Vagina (tissue), 2 donors: ENCODE measurements at regions not wholly inside any gene's neighbourhood (a gene's known extent, or its start where the extent isn't known, plus 50 kb on each side); places are given as distances from the start of the nearest gene placed in this dataset.

Experiments
- DNase-seq, 2 donors: peaks; one replicate each; pipeline ENCODE4 v3.0.0-alpha.2; 2017; ENCODE audit errors: extremely low spot score in 2 of 2
- H3K27ac ChIP-seq: fragments of 200-600 bp; sonication (generic); one replicate; pipeline ENCODE4 v1.5.1; 2019
- H3K27me3 ChIP-seq: fragments of 200-600 bp; sonication (generic); one replicate; pipeline ENCODE4 v1.5.1; 2019
- H3K36me3 ChIP-seq, 2 donors: fragments of 200-600 bp; sonication (generic); one replicate each; pipeline ENCODE4 v1.5.1; 2017 to 2019
- H3K4me1 ChIP-seq: fragments of 200-600 bp; sonication (generic); one replicate; pipeline ENCODE4 v1.5.1; 2019
- H3K4me3 ChIP-seq, 2 donors: fragments of 200-600 bp; sonication (generic); 1 replicate in 1 of 2; 2 replicates in 1 of 2; pipeline ENCODE4 v1.5.1; 2016 to 2019
- H3K9me3 ChIP-seq: fragments of 200-600 bp; sonication (generic); one replicate; pipeline ENCODE4 v1.5.1; 2019
- CTCF ChIP-seq, 3 experiments: fragments of 450-650 bp in 2 of 3; fragments of 200-600 bp in 1 of 3; sonication (generic) in 1 of 3; IDR thresholded peaks; one replicate each; pipeline ENCODE4 v1.5.1; 2017 to 2019; ENCODE audit warnings: antibody characterized with exemption in 3 of 3, mild to moderate bottlenecking in 2 of 3, moderate library complexity in 2 of 3
- POLR2A ChIP-seq, 2 donors: fragments of 450-650 bp; IDR thresholded peaks; one replicate each; pipeline ENCODE4 v1.6.1; 2017; ENCODE audit warnings: antibody characterized with exemption in 2 of 2, mild to moderate bottlenecking in 2 of 2, moderate library complexity in 2 of 2
- POLR2AphosphoS5 ChIP-seq, 2 donors: sonication (generic); formaldehyde crosslinking; IDR thresholded peaks; one replicate each; pipeline ENCODE4 v1.9.0; 2017; ENCODE audit warnings: antibody characterized with exemption in 2 of 2, mild to moderate bottlenecking in 2 of 2, low read depth in 1 of 2; ENCODE audit not compliant: insufficient read depth in 1 of 2
- intact Hi-C: fragments of 100-400 bp; cut with DNase I; formaldehyde crosslinking; loops from one replicate; pipeline ENCODE4 v1.15.1; 2023

GRCh38 chr1:82759035-82759434, 958.3 kb downstream of the ADGRL2 start:
- no peak for DNase-seq
- Histone ChIP-seq H3K4me3 (no peak overlapping the region), H3K9me3 (no peaks in the 10 kb centered on the region), H3K4me1 (no peaks in the 10 kb centered on the region), H3K27ac (no peak overlapping the region), H3K27me3 (no peaks in the 10 kb centered on the region), H3K36me3 (no peaks in the 10 kb centered on the region)
- no peak for TF ChIP-seq CTCF (IDR thresholded peaks at IDR 0.05)
- TF ChIP-seq POLR2AphosphoS5 (IDR thresholded peaks at IDR 0.05; ENCODE audit: insufficient read depth in 1 of 2, low read depth in 1 of 2): no peak
- no peak for TF ChIP-seq POLR2A (IDR thresholded peaks at IDR 0.05)
- intact Hi-C loops: no loop called here

DNA sequence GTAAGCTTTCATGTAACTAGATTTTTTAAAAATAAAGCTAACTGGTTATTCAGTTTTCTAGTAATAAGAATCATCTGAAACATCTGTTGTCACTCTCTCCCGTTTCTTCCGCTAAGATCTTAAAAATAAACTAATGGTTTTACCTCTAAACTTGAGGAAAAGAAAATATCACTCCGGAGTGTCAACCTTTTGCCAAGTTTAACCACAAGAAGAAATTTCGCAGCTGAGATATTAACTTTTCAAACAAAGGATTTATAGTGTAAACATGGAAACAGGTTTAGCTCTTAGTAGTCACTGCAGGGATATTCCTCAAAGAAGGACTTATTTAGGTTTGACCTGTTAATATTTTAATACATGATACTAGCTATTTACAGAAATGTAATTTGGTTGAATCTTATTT, 954.9 kb downstream of the ADGRL2 start:
- DNase-seq: no peak
- no peaks in the 10 kb centered on the region for H3K9me3 ChIP-seq
- no peaks in the 10 kb centered on the region for H3K4me1 ChIP-seq
- no peaks in the 10 kb centered on the region for H3K36me3 ChIP-seq
- no peak overlapping the region for H3K27ac ChIP-seq
- H3K27me3 ChIP-seq: no peaks in the 10 kb centered on the region
- H3K4me3 ChIP-seq: no peak overlapping the region
- no peak for TF ChIP-seq POLR2AphosphoS5 (IDR thresholded peaks at IDR 0.05; ENCODE audit: insufficient read depth in 1 of 2, low read depth in 1 of 2)
- TF ChIP-seq CTCF (IDR thresholded peaks at IDR 0.05): no peak
- no peak for TF ChIP-seq POLR2A (IDR thresholded peaks at IDR 0.05)
- intact Hi-C loops: no loop called here

- no peaks in the 10 kb centered on the region for H3K4me1 ChIP-seq
- no peaks in the 10 kb centered on the region for H3K9me3 ChIP-seq
- no peak overlapping the region for H3K4me3 ChIP-seq
- intact Hi-C loops: no loop called here
- no peak overlapping the region for H3K27ac ChIP-seq
- H3K27me3 ChIP-seq: no peaks in the 10 kb centered on the region
- DNase-seq: no peak
- no peaks in the 10 kb centered on the region for H3K36me3 ChIP-seq
- TF ChIP-seq POLR2AphosphoS5 (IDR thresholded peaks at IDR 0.05; ENCODE audit: insufficient read depth in 1 of 2, low read depth in 1 of 2) (no peak), POLR2A (IDR thresholded peaks at IDR 0.05) (no peak), CTCF (IDR thresholded peaks at IDR 0.05) (no peak)
These were observed 954.5 kb downstream of the ADGRL2 start for GRCh38 chr1:82755191-82755590.

- Histone ChIP-seq H3K9me3 (no peaks in the 10 kb centered on the region), H3K36me3 (no peaks in the 10 kb centered on the region), H3K4me1 (no peaks in the 10 kb centered on the region), H3K27ac (no peak overlapping the region), H3K4me3 (no peak overlapping the region), H3K27me3 (no peaks in the 10 kb centered on the region)
- no peak for DNase-seq
- intact Hi-C loops: no loop called here
- no peak for TF ChIP-seq CTCF (IDR thresholded peaks at IDR 0.05)
- TF ChIP-seq POLR2AphosphoS5 (IDR thresholded peaks at IDR 0.05; ENCODE audit: insufficient read depth in 1 of 2, low read depth in 1 of 2): no peak
- TF ChIP-seq POLR2A (IDR thresholded peaks at IDR 0.05): no peak
These were observed 951.3 kb downstream of the ADGRL2 start for GRCh38 chr1:82752046-82752445.

GRCh38 chr1:82733645-82734044, 932.9 kb downstream of the ADGRL2 start:
- intact Hi-C loops: no loop called here
- no peaks in the 10 kb centered on the region for H3K9me3 ChIP-seq

More at GRCh38 chr1:82733645-82734044, 932.9 kb downstream of the ADGRL2 start:
- no peaks in the 10 kb centered on the region for H3K27me3 ChIP-seq
- no peak overlapping the region for H3K27ac ChIP-seq
- no peaks in the 10 kb centered on the region for H3K36me3 ChIP-seq
- TF ChIP-seq POLR2AphosphoS5 (IDR thresholded peaks at IDR 0.05; ENCODE audit: insufficient read depth in 1 of 2, low read depth in 1 of 2): no peak
- no peak for TF ChIP-seq POLR2A (IDR thresholded peaks at IDR 0.05)
- no peak for TF ChIP-seq CTCF (IDR thresholded peaks at IDR 0.05)
- no peak overlapping the region for H3K4me3 ChIP-seq
- no peaks in the 10 kb centered on the region for H3K4me1 ChIP-seq
- DNase-seq: no peak
